ENCODE measurements at regions not wholly inside any gene's neighbourhood (a gene's known extent, or its start where the extent isn't known, plus 50 kb on each side); places are given as distances from the start of the nearest gene placed in this dataset.
"Not testable (repeated sequence)": the region's sequence is repeated elsewhere in the genome, so short reads cannot be mapped to it uniquely, and the experiment has no call there.

GRCh38 chr4:115179438-115180062 is 66.1 kb upstream of the NDST4 start:
- not testable (repeated sequence) for DNase-seq

GRCh38 chr4:115178687-115179086 is 65.3 kb upstream of the NDST4 start:
- not testable (repeated sequence) for DNase-seq

GRCh38 chr4:115171220-115171619 is 57.8 kb upstream of the NDST4 start:
- DNase-seq = no peak

- DNase-seq = no peak
Observed at GRCh38 chr4:115165503-115165902, 52.1 kb upstream of the NDST4 start.

Measured in CD4-positive, alpha-beta T cell treated with Interleukin-21 for 1 hour (primary cell).